Stomach (tissue), 8 donors: ENCODE measurements at regions not wholly inside any gene's neighbourhood (a gene's known extent, or its start where the extent isn't known, plus 50 kb on each side); places are given as distances from the start of the nearest gene placed in this dataset.
A peak's percentile ranks its signal among the peaks of the same experiment; 100 is the strongest.

Experiments
- DNase-seq, 2 donors: peaks; one replicate each; pipeline versions ENCODE4 v3.0.0 to v3.0.0-alpha.2; 2013 to 2019
- H3K27ac ChIP-seq, 5 donors: fragments of 200-600 bp in 4 of 5; sonication (generic) in 4 of 5; one replicate each; pipeline ENCODE4 v1.5.1; 2013 to 2019; ENCODE audit warnings: mild to moderate bottlenecking in 1 of 5, moderate library complexity in 1 of 5
- H3K27me3 ChIP-seq, 3 donors: fragments of 200-600 bp; sonication (generic); one replicate each; pipeline ENCODE4 v1.5.1; 2017 to 2019; ENCODE audit warnings: mixed run types in 1 of 3
- H3K36me3 ChIP-seq, 4 donors: fragments of 200-600 bp; sonication (generic); 1 replicate in 3 of 4; 2 replicates in 1 of 4; pipeline ENCODE4 v1.5.1; 2016 to 2019
- H3K4me1 ChIP-seq, 4 donors: fragments of 200-600 bp; sonication (generic); one replicate each; pipeline ENCODE4 v1.5.1; 2016 to 2019
- H3K4me3 ChIP-seq, 4 donors: fragments of 200-600 bp; sonication (generic) in 3 of 4; one replicate each; pipeline ENCODE4 v1.5.1; 2016 to 2019; ENCODE audit warnings: mild to moderate bottlenecking in 1 of 4
- H3K9me3 ChIP-seq, 4 donors: fragments of 200-600 bp; sonication (generic); one replicate each; pipeline ENCODE4 v1.5.1; 2016 to 2019
- CTCF ChIP-seq, 7 experiments: fragments of 450-650 bp in 4 of 7; fragments of 200-600 bp in 3 of 7; sonication (generic) in 3 of 7; IDR thresholded peaks; one replicate each; pipeline ENCODE4 v1.5.1; 2016 to 2019; ENCODE audit warnings: antibody characterized with exemption in 7 of 7, control low read depth in 2 of 7, mild to moderate bottlenecking in 1 of 7
- EP300 ChIP-seq: sonication (generic); formaldehyde crosslinking; IDR thresholded peaks from one replicate; pipeline ENCODE4 v1.6.1; 2017; ENCODE audit warnings: antibody characterized with exemption
- POLR2A ChIP-seq, 4 donors: fragments of 450-650 bp; IDR thresholded peaks; one replicate each; pipeline ENCODE4 v1.6.1; 2016; ENCODE audit warnings: antibody characterized with exemption in 4 of 4, control low read depth in 2 of 4, mild to moderate bottlenecking in 1 of 4, moderate library complexity in 1 of 4
- POLR2AphosphoS5 ChIP-seq, 3 donors: sonication (generic); formaldehyde crosslinking; IDR thresholded peaks; one replicate each; pipeline ENCODE4 v1.6.1; 2016; ENCODE audit warnings: antibody characterized with exemption in 3 of 3
- WGBS, 5 donors: extraction: QIAGEN DNeasy Blood & Tissue Kit in 3 of 5; methylation state at CpG; one replicate each; pipeline versions ENCODE4 v1.1.5 to v1.1.7; 2013 to 2018; 5-methylcytosine and 5-hydroxymethylcytosine counted together
- intact Hi-C: fragments of 100-400 bp; cut with DNase I; formaldehyde crosslinking; loops from one replicate; pipeline ENCODE4 v1.15.1; 2023; ENCODE audit warnings: low total_unique reads
- donor health status: healthy with polysubstance abuse.
- donor health status: Bipolar disorder and iron deficiency.
- donor health status: healthy.

DNA sequence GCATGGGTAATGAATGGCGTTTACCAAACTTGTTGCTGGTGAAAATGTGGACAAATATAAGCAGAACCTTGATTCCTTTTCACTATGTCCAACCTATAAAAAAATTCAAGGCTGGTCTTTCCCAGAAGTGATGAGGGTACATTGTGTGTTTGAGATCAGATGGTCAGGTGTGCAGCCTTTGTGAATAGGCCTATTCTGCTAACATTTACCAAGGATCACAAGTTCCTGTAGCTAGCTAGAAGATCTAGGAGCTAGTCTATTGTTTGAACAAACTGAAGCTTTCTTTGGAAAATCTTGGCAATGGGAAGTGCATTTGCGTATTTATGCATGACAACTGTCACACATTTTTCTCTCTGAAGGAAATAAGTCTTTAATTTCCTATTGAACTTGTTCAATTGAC is 489.6 kb downstream of the KLF5 start:
- Histone ChIP-seq H3K36me3 (no peaks in the 10 kb centered on the region), H3K27me3 (no peaks in the 10 kb centered on the region), H3K4me1 (peaks cover 0 to 15% (median 0%) of the 10 kb centered on the region in 4 donors), H3K27ac (peak overlapping the region in 1 of 5 donors; percentile 48), H3K9me3 (no peaks in the 10 kb centered on the region), H3K4me3 (no peak overlapping the region)
- peak in 1 of 2 donors; percentile 21 for DNase-seq
- TF ChIP-seq POLR2A (IDR thresholded peaks at IDR 0.05) (no peak), CTCF (IDR thresholded peaks at IDR 0.05) (no peak), POLR2AphosphoS5 (IDR thresholded peaks at IDR 0.05) (no peak), EP300 (no peak)
- WGBS, 5 donors = 54 to 77% (median 63%) methylated on average over 2 of the region's 2 CpGs
- intact Hi-C loops = no loop called here

GRCh38 chr13:73547239-73547638 is 488.4 kb downstream of the KLF5 start:
- no peak for TF ChIP-seq POLR2A (IDR thresholded peaks at IDR 0.05)
- TF ChIP-seq CTCF (IDR thresholded peaks at IDR 0.05) = no peak
- no peak for TF ChIP-seq EP300
- TF ChIP-seq POLR2AphosphoS5 (IDR thresholded peaks at IDR 0.05) = no peak
- Histone ChIP-seq H3K4me1 (peaks cover 0 to 15% (median 0%) of the 10 kb centered on the region in 4 donors), H3K27me3 (no peaks in the 10 kb centered on the region), H3K36me3 (no peaks in the 10 kb centered on the region), H3K27ac (no peak overlapping the region), H3K4me3 (no peak overlapping the region), H3K9me3 (no peaks in the 10 kb centered on the region)
- intact Hi-C loops = no loop called here
- no peak for DNase-seq
- 63 to 82% (median 70%) methylated on average over 1 of the region's 1 CpG for WGBS, 5 donors

- 79 to 90% (median 81%) methylated on average over 1 of the region's 1 CpG for WGBS, 5 donors
- no peak overlapping the region for H3K27ac ChIP-seq
- H3K9me3 ChIP-seq = no peaks in the 10 kb centered on the region
- no peaks in the 10 kb centered on the region for H3K27me3 ChIP-seq
- no peak for DNase-seq
- intact Hi-C loops = no loop called here
- H3K4me3 ChIP-seq = no peak overlapping the region
- H3K4me1 ChIP-seq = peaks cover 0 to 5% (median 0%) of the 10 kb centered on the region in 4 donors
- TF ChIP-seq CTCF (IDR thresholded peaks at IDR 0.05) (no peak), POLR2AphosphoS5 (IDR thresholded peaks at IDR 0.05) (no peak), POLR2A (IDR thresholded peaks at IDR 0.05) (no peak), EP300 (no peak)
- H3K36me3 ChIP-seq = no peaks in the 10 kb centered on the region
These were observed 485.4 kb downstream of the KLF5 start for GRCh38 chr13:73544175-73544574.

DNA sequence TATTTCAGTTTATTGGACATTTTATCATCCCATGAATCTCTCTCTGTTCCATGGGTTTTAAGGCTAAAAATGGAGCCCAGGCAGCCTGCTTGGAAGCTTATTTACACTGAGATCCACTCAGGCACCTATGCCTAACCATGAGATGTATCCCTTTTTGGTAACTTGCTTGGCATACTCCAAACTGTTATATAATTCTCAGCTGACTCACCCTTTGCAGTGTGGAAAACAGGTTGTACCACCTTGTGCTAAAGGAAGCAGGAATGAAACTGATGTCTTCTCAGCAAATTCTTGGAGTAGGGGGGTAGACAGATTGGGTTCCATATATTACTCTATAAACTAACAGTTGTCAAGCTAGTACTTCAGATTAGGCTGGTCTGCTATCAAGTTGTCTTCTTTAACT is 483.6 kb downstream of the KLF5 start:
- Histone ChIP-seq H3K9me3 (no peaks in the 10 kb centered on the region), H3K4me3 (no peak overlapping the region), H3K36me3 (no peaks in the 10 kb centered on the region), H3K27me3 (no peaks in the 10 kb centered on the region), H3K4me1 (no peaks in the 10 kb centered on the region), H3K27ac (no peak overlapping the region)
- TF ChIP-seq EP300 = no peak
- no peak for TF ChIP-seq POLR2AphosphoS5 (IDR thresholded peaks at IDR 0.05)
- no peak for TF ChIP-seq POLR2A (IDR thresholded peaks at IDR 0.05)
- TF ChIP-seq CTCF (IDR thresholded peaks at IDR 0.05) = no peak
- intact Hi-C loops = no loop called here
- peak in 1 of 2 donors; percentile 56 for DNase-seq
